ENCODE measurements at regions not wholly inside any gene's neighbourhood (a gene's known extent, or its start where the extent isn't known, plus 50 kb on each side); places are given as distances from the start of the nearest gene placed in this dataset.

GRCh38 chr13:106172176-106172905 lies 363.1 kb downstream of the EFNB2 start:
- H3K36me3 ChIP-seq (ENCODE audit: control insufficient read depth in 1 of 2, insufficient read depth in 2 of 2, low read length in 2 of 2): no peaks in the 10 kb centered on the region
- H3K27me3 ChIP-seq (ENCODE audit: low read depth, low read length): no peaks in the 10 kb centered on the region
- no peak overlapping the region for H3K27ac ChIP-seq (ENCODE audit: low read length)
- H3K4me3 ChIP-seq (ENCODE audit: low read depth in 1 of 2, low read length in 2 of 2): no peak overlapping the region
- no peaks in the 10 kb centered on the region for H3K9me3 ChIP-seq (ENCODE audit: control insufficient read depth in 1 of 2, low read length in 2 of 2)
- no peaks in the 10 kb centered on the region for H3K4me1 ChIP-seq (ENCODE audit: control insufficient read depth in 1 of 2, insufficient read depth in 2 of 2, low read length in 2 of 2)

- no peak overlapping the region for H3K4me3 ChIP-seq (ENCODE audit: low read depth in 1 of 2, low read length in 2 of 2)
- no peaks in the 10 kb centered on the region for H3K36me3 ChIP-seq (ENCODE audit: control insufficient read depth in 1 of 2, insufficient read depth in 2 of 2, low read length in 2 of 2)
- H3K27me3 ChIP-seq (ENCODE audit: low read depth, low read length): no peaks in the 10 kb centered on the region
- no peak overlapping the region for H3K27ac ChIP-seq (ENCODE audit: low read length)
- H3K4me1 ChIP-seq (ENCODE audit: control insufficient read depth in 1 of 2, insufficient read depth in 2 of 2, low read length in 2 of 2): no peaks in the 10 kb centered on the region
- no peaks in the 10 kb centered on the region for H3K9me3 ChIP-seq (ENCODE audit: control insufficient read depth in 1 of 2, low read length in 2 of 2)
Measured at GRCh38 chr13:106163426-106163825, 372.0 kb downstream of the EFNB2 start.

DNA sequence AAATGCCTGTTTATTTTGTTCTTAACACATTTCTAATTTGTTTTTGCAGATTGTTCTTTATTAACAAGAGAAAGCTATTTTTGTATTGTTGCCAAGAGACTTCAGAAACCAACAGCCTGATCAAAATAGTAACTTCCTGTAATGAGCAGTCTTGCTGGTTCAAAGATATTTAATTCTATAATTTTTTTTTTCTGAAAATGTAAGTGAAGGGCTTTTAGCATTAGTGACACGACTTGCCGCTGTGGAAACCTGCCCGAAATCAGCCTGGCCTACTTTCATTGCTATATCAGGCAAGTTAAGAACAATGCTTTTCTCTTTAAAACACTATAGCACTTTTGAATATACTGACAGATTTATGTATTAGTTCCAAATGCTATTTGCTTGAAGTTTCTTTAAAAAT lies 374.3 kb downstream of the EFNB2 start:
- Histone ChIP-seq H3K27ac (ENCODE audit: low read length) (no peak overlapping the region), H3K4me3 (ENCODE audit: low read depth in 1 of 2, low read length in 2 of 2) (no peak overlapping the region), H3K27me3 (ENCODE audit: low read depth, low read length) (no peaks in the 10 kb centered on the region), H3K4me1 (ENCODE audit: control insufficient read depth in 1 of 2, insufficient read depth in 2 of 2, low read length in 2 of 2) (no peaks in the 10 kb centered on the region), H3K9me3 (ENCODE audit: control insufficient read depth in 1 of 2, low read length in 2 of 2) (no peaks in the 10 kb centered on the region), H3K36me3 (ENCODE audit: control insufficient read depth in 1 of 2, insufficient read depth in 2 of 2, low read length in 2 of 2) (no peaks in the 10 kb centered on the region)

GRCh38 chr13:106159295-106160195 lies 375.9 kb downstream of the EFNB2 start:
- no peaks in the 10 kb centered on the region for H3K9me3 ChIP-seq (ENCODE audit: control insufficient read depth in 1 of 2, low read length in 2 of 2)
- no peak overlapping the region for H3K4me3 ChIP-seq (ENCODE audit: low read depth in 1 of 2, low read length in 2 of 2)
- no peaks in the 10 kb centered on the region for H3K36me3 ChIP-seq (ENCODE audit: control insufficient read depth in 1 of 2, insufficient read depth in 2 of 2, low read length in 2 of 2)
- no peaks in the 10 kb centered on the region for H3K27me3 ChIP-seq (ENCODE audit: low read depth, low read length)
- no peaks in the 10 kb centered on the region for H3K4me1 ChIP-seq (ENCODE audit: control insufficient read depth in 1 of 2, insufficient read depth in 2 of 2, low read length in 2 of 2)
- no peak overlapping the region for H3K27ac ChIP-seq (ENCODE audit: low read length)

- H3K9me3 ChIP-seq (ENCODE audit: control insufficient read depth in 1 of 2, low read length in 2 of 2): no peaks in the 10 kb centered on the region
- no peaks in the 10 kb centered on the region for H3K36me3 ChIP-seq (ENCODE audit: control insufficient read depth in 1 of 2, insufficient read depth in 2 of 2, low read length in 2 of 2)
- H3K27ac ChIP-seq (ENCODE audit: low read length): no peak overlapping the region
- no peak overlapping the region for H3K4me3 ChIP-seq (ENCODE audit: low read depth in 1 of 2, low read length in 2 of 2)
- H3K27me3 ChIP-seq (ENCODE audit: low read depth, low read length): no peaks in the 10 kb centered on the region
- no peaks in the 10 kb centered on the region for H3K4me1 ChIP-seq (ENCODE audit: control insufficient read depth in 1 of 2, insufficient read depth in 2 of 2, low read length in 2 of 2)
Measured at GRCh38 chr13:106156468-106156867, 379.0 kb downstream of the EFNB2 start.

- no peaks in the 10 kb centered on the region for H3K36me3 ChIP-seq (ENCODE audit: control insufficient read depth in 1 of 2, insufficient read depth in 2 of 2, low read length in 2 of 2)
- no peak overlapping the region for H3K27ac ChIP-seq (ENCODE audit: low read length)
- H3K4me1 ChIP-seq (ENCODE audit: control insufficient read depth in 1 of 2, insufficient read depth in 2 of 2, low read length in 2 of 2): no peaks in the 10 kb centered on the region
- no peaks in the 10 kb centered on the region for H3K9me3 ChIP-seq (ENCODE audit: control insufficient read depth in 1 of 2, low read length in 2 of 2)
- H3K4me3 ChIP-seq (ENCODE audit: low read depth in 1 of 2, low read length in 2 of 2): no peak overlapping the region
- H3K27me3 ChIP-seq (ENCODE audit: low read depth, low read length): no peaks in the 10 kb centered on the region
Measured at GRCh38 chr13:106155411-106155810, 380.1 kb downstream of the EFNB2 start.

GRCh38 chr13:106153876-106154275 lies 381.6 kb downstream of the EFNB2 start:
- H3K27me3 ChIP-seq (ENCODE audit: low read depth, low read length): no peaks in the 10 kb centered on the region
- no peak overlapping the region for H3K27ac ChIP-seq (ENCODE audit: low read length)
- H3K4me1 ChIP-seq (ENCODE audit: control insufficient read depth in 1 of 2, insufficient read depth in 2 of 2, low read length in 2 of 2): no peaks in the 10 kb centered on the region
- no peak overlapping the region for H3K4me3 ChIP-seq (ENCODE audit: low read depth in 1 of 2, low read length in 2 of 2)
- no peaks in the 10 kb centered on the region for H3K9me3 ChIP-seq (ENCODE audit: control insufficient read depth in 1 of 2, low read length in 2 of 2)
- no peaks in the 10 kb centered on the region for H3K36me3 ChIP-seq (ENCODE audit: control insufficient read depth in 1 of 2, insufficient read depth in 2 of 2, low read length in 2 of 2)

GRCh38 chr13:106153041-106153440 lies 382.4 kb downstream of the EFNB2 start:
- H3K36me3 ChIP-seq (ENCODE audit: control insufficient read depth in 1 of 2, insufficient read depth in 2 of 2, low read length in 2 of 2): no peaks in the 10 kb centered on the region
- no peaks in the 10 kb centered on the region for H3K27me3 ChIP-seq (ENCODE audit: low read depth, low read length)
- no peak overlapping the region for H3K4me3 ChIP-seq (ENCODE audit: low read depth in 1 of 2, low read length in 2 of 2)
- H3K4me1 ChIP-seq (ENCODE audit: control insufficient read depth in 1 of 2, insufficient read depth in 2 of 2, low read length in 2 of 2): no peaks in the 10 kb centered on the region
- no peaks in the 10 kb centered on the region for H3K9me3 ChIP-seq (ENCODE audit: control insufficient read depth in 1 of 2, low read length in 2 of 2)
- no peak overlapping the region for H3K27ac ChIP-seq (ENCODE audit: low read length)

DNA sequence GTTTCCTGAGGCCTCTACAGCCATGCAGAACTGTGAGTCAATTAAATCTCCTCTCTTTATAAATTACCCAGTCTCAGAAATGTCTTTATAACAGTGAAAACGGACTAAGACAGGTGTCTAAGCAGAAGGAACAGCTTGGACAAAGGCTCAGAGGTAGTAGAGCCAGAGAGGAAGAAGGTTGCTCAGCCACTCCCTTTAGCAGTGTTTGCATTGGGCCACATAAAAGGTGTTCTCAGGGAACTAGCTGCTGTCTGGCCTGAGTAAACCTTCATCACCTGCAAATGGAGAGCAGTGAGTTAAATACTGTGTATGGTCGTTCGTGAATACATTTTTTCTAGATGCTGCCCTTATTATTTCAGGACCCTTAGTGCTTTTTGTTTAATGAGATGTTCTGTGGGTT lies 383.4 kb downstream of the EFNB2 start:
- Histone ChIP-seq H3K4me3 (ENCODE audit: low read depth in 1 of 2, low read length in 2 of 2) (no peak overlapping the region), H3K4me1 (ENCODE audit: control insufficient read depth in 1 of 2, insufficient read depth in 2 of 2, low read length in 2 of 2) (no peaks in the 10 kb centered on the region), H3K27me3 (ENCODE audit: low read depth, low read length) (no peaks in the 10 kb centered on the region), H3K27ac (ENCODE audit: low read length) (no peak overlapping the region), H3K9me3 (ENCODE audit: control insufficient read depth in 1 of 2, low read length in 2 of 2) (no peaks in the 10 kb centered on the region), H3K36me3 (ENCODE audit: control insufficient read depth in 1 of 2, insufficient read depth in 2 of 2, low read length in 2 of 2) (no peaks in the 10 kb centered on the region)

GRCh38 chr13:106151056-106151699 lies 384.3 kb downstream of the EFNB2 start:
- no peaks in the 10 kb centered on the region for H3K36me3 ChIP-seq (ENCODE audit: control insufficient read depth in 1 of 2, insufficient read depth in 2 of 2, low read length in 2 of 2)
- H3K27ac ChIP-seq (ENCODE audit: low read length): no peak overlapping the region
- no peaks in the 10 kb centered on the region for H3K9me3 ChIP-seq (ENCODE audit: control insufficient read depth in 1 of 2, low read length in 2 of 2)
- H3K27me3 ChIP-seq (ENCODE audit: low read depth, low read length): no peaks in the 10 kb centered on the region
- H3K4me3 ChIP-seq (ENCODE audit: low read depth in 1 of 2, low read length in 2 of 2): no peak overlapping the region
- H3K4me1 ChIP-seq (ENCODE audit: control insufficient read depth in 1 of 2, insufficient read depth in 2 of 2, low read length in 2 of 2): no peaks in the 10 kb centered on the region
